Retinal pigment epithelial cell (primary cell): ENCODE measurements at regions not wholly inside any gene's neighbourhood (a gene's known extent, or its start where the extent isn't known, plus 50 kb on each side); places are given as distances from the start of the nearest gene placed in this dataset.

Experiments
- DNase-seq: peaks from one replicate; pipeline ENCODE4 v3.0.0-alpha.2; 2010; ENCODE audit warnings: low read depth
- H3K4me3 ChIP-seq: 2 replicates; pipeline ENCODE4 v1.5.1; 2011; ENCODE audit warnings: mild to moderate bottlenecking, low read length, control low read depth, moderate library complexity
- TF ChIP-seq, protein P1 (sequence below): conservative IDR thresholded peaks from 2 replicates; pipeline ENCODE4 v1.5.1; 2011; ENCODE audit warnings: low read depth, low read length, control low read depth, inconsistent platforms

GRCh38 chr11:70486731-70487130 lies 88.4 kb downstream of the CTTN start:
- TF ChIP-seq, protein P1, sequence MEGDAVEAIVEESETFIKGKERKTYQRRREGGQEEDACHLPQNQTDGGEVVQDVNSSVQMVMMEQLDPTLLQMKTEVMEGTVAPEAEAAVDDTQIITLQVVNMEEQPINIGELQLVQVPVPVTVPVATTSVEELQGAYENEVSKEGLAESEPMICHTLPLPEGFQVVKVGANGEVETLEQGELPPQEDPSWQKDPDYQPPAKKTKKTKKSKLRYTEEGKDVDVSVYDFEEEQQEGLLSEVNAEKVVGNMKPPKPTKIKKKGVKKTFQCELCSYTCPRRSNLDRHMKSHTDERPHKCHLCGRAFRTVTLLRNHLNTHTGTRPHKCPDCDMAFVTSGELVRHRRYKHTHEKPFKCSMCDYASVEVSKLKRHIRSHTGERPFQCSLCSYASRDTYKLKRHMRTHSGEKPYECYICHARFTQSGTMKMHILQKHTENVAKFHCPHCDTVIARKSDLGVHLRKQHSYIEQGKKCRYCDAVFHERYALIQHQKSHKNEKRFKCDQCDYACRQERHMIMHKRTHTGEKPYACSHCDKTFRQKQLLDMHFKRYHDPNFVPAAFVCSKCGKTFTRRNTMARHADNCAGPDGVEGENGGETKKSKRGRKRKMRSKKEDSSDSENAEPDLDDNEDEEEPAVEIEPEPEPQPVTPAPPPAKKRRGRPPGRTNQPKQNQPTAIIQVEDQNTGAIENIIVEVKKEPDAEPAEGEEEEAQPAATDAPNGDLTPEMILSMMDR: no peak
- no peak for DNase-seq
- H3K4me3 ChIP-seq: no peak overlapping the region

DNA sequence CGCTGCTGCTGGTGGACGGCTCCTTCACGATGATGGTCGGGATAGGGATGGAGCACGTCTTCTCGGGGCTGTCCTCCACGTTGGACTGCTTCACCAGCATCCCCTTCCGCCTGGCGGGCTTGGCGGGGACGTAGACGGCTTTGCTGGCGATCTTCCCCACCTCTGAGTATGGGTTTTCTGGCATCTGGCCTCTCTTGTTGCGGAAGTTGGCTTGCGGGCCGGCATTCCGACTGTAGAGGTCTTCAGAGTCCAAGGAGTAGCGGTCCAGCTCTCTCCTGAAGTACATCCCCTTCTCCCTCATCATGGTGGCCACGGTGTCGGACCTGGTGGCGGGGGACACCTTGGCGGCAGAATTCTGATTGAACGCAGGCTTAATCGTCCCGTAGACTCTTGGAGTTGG lies 88.8 kb downstream of the CTTN start:
- DNase-seq: no peak
- no peak overlapping the region for H3K4me3 ChIP-seq
- TF ChIP-seq, protein P1: no peak

DNA sequence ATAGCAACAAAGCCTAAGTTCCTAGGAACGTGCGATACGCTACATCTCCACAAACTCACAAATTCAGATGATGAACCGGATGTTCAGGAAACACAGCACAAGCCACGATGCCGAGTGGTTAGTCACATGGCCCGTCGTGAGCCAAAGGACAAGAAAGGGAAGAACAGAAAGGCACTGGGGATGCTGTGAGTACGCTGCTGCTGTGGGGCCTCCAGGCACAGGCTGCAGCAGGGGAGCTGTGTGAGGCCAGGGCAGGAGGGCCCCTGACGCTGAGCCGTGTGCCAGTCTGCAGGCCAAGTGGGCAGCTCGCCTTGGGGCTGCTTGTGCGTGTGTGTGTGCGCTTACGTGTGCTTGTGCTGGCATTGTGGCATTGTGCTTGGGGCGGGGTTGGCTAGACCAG lies 89.4 kb downstream of the CTTN start:
- TF ChIP-seq, protein P1: no peak
- no peak overlapping the region for H3K4me3 ChIP-seq

GRCh38 chr11:70488171-70488703 lies 89.9 kb downstream of the CTTN start:
- TF ChIP-seq, protein P1: no peak
- H3K4me3 ChIP-seq: no peak overlapping the region
- no peak for DNase-seq

More for the DNA sequence above, 89.4 kb downstream of the CTTN start:
- DNase-seq: no peak

- TF ChIP-seq, protein P1: no peak
Measured at GRCh38 chr11:70489276-70489675, 90.9 kb downstream of the CTTN start.

GRCh38 chr11:70490208-70490607 lies 91.9 kb downstream of the CTTN start:
- no peak for DNase-seq
- TF ChIP-seq, protein P1: no peak
- H3K4me3 ChIP-seq: no peak overlapping the region

More at GRCh38 chr11:70489276-70489675, 90.9 kb downstream of the CTTN start:
- H3K4me3 ChIP-seq: no peak overlapping the region
- no peak for DNase-seq

- no peak for DNase-seq
- TF ChIP-seq, protein P1: no peak
- H3K4me3 ChIP-seq: no peak overlapping the region
Measured at GRCh38 chr11:70490723-70491558, 92.6 kb downstream of the CTTN start.
